ENCODE measurements at regions not wholly inside any gene's neighbourhood (a gene's known extent, or its start where the extent isn't known, plus 50 kb on each side); places are given as distances from the start of the nearest gene placed in this dataset.

GRCh38 chr1:17922833-17923232 lies 167.7 kb downstream of the ACTL8 start:
- 6 to 8% methylated on average over 6 of the region's 6 CpGs for WGBS, 2 donors
- TF ChIP-seq POLR2A (IDR thresholded peaks at IDR 0.05): no peak
- TF ChIP-seq CTCF (IDR thresholded peaks at IDR 0.05): no peak
- intact Hi-C loops (cut with DNase I; ENCODE audit: low total_unique reads): loop anchor here (10.0 kb wide), 1 partner anchor 172 kb away; no protein-coding TSS in a partner anchor
- peak; percentile 18 to 53 for DNase-seq (ENCODE audit: low spot score in 2 of 2)
- H3K4me3 ChIP-seq (ENCODE audit: low read depth, poor library complexity, severe bottlenecking): no peak overlapping the region

GRCh38 chr1:17923666-17924065 lies 168.5 kb downstream of the ACTL8 start:
- intact Hi-C loops (cut with DNase I; ENCODE audit: low total_unique reads): loop anchor here (10.0 kb wide), 1 partner anchor 171 kb away; no protein-coding TSS in a partner anchor

DNA sequence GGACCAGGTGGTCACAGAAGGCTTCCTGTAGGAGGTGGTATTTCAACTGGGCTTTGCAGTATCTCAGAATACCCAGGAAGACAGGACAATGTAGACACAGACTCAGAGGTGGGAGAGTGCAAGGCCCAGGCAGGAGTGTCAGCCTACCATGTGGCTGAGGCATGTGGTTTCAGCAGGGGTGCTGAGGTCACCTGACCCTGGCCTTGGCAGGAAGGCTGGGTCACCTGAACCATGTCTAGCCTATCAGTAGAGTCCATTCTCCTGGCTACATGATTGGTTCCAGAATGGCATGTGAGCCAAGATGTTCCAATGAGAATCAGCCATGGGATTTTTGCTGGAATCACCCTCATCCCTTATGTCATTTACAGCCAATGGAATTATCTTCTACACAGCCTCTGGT lies 169.4 kb downstream of the ACTL8 start:
- DNase-seq (ENCODE audit: low spot score in 2 of 2): no peak
- TF ChIP-seq POLR2A (IDR thresholded peaks at IDR 0.05) (no peak), CTCF (IDR thresholded peaks at IDR 0.05) (no peak)
- intact Hi-C loops (cut with DNase I; ENCODE audit: low total_unique reads): loop anchor here (10.0 kb wide), 1 partner anchor 170 kb away; no protein-coding TSS in a partner anchor
- no peak overlapping the region for H3K4me3 ChIP-seq (ENCODE audit: low read depth, poor library complexity, severe bottlenecking)

More at GRCh38 chr1:17923666-17924065, 168.5 kb downstream of the ACTL8 start:
- peak in 1 of 2 donors; percentile 64 for DNase-seq (ENCODE audit: low spot score in 2 of 2)
- 32 to 55% methylated on average over 4 of the region's 4 CpGs for WGBS, 2 donors
- no peak overlapping the region for H3K4me3 ChIP-seq (ENCODE audit: low read depth, poor library complexity, severe bottlenecking)
- TF ChIP-seq CTCF (IDR thresholded peaks at IDR 0.05) (no peak), POLR2A (IDR thresholded peaks at IDR 0.05) (no peak)

DNA sequence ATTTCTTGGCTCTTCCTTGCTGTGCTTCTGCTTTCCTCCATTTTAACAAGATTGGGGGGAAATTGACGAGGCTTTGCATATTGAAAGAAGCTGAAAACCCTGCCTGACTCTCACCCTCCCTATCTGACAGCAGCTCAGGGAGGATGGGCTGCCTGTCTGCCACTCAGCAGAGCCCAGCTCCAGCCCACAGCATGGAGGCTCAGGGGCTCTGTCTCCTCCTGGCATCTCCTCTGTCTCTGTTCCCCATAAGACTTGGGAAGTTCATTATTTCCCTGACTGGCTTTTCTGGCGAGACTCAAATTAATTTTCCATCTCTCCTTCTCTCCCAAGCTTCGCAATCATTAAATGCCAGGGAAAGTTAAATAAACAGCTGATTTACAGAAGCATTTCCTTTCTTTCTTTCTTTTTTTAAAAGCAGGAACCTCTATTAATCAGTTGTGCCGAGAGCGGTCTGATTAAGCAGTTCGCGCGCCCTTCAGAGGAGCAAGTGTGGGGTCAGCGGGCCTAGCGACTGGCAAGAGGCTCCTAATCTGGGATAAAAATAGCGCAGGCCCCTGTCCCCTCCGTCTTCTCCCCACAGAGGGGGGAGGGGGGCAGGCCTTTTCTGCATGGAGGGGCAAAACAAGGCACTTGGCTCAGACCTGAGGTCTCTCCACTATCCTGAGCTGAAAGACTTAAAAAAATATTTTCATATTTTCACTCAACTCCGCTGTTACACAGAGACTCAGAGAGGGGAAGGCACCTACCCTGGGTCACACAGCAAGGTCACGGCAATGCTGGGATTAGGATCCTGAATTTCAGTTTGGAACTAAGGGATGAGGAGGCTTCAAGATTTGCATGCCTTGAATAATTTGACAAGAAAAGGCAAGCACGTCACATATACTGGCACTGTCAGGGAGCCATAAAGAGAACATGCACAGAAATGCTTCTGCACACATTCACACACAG lies 170.4 kb downstream of the ACTL8 start:
- TF ChIP-seq POLR2A (IDR thresholded peaks at IDR 0.05) (no peak), CTCF (IDR thresholded peaks at IDR 0.05) (no peak)

DNA sequence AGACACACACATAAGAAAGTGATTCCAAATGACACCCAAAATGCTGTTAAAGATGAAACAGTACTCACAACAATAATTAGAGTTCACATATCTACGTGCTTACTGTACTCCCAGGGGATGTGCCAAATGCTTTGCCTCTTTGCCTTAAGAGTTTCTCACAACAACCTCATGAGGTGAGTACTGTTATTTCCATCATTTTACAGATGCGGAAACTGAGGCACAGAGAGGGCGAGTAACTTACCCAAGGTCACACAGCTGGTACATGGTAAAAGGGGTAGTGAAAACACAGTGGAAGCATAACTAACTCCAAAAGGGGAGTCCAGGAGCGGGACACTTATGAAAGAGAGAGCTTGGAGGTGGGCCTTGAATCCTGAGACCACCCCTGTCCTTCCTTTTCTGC lies 171.8 kb downstream of the ACTL8 start:
- no peak for DNase-seq (ENCODE audit: low spot score in 2 of 2)
- TF ChIP-seq CTCF (IDR thresholded peaks at IDR 0.05): no peak
- TF ChIP-seq POLR2A (IDR thresholded peaks at IDR 0.05): no peak
- intact Hi-C loops (cut with DNase I; ENCODE audit: low total_unique reads): loop anchor here (10.0 kb wide), 1 partner anchor 168 kb away; no protein-coding TSS in a partner anchor
- 81 to 85% methylated on average over 4 of the region's 4 CpGs for WGBS, 2 donors
- no peak overlapping the region for H3K4me3 ChIP-seq (ENCODE audit: low read depth, poor library complexity, severe bottlenecking)

More for the DNA sequence above, 170.4 kb downstream of the ACTL8 start:
- 59 to 67% methylated on average over 15 of the region's 15 CpGs for WGBS, 2 donors
- intact Hi-C loops (cut with DNase I; ENCODE audit: low total_unique reads): loop anchor here (10.0 kb wide), 1 partner anchor 169 kb away; no protein-coding TSS in a partner anchor
- no peak overlapping the region for H3K4me3 ChIP-seq (ENCODE audit: low read depth, poor library complexity, severe bottlenecking)
- DNase-seq (ENCODE audit: low spot score in 2 of 2): no peak
